ENCODE measurements at regions not wholly inside any gene's neighbourhood (a gene's known extent, or its start where the extent isn't known, plus 50 kb on each side); places are given as distances from the start of the nearest gene placed in this dataset.

DNA sequence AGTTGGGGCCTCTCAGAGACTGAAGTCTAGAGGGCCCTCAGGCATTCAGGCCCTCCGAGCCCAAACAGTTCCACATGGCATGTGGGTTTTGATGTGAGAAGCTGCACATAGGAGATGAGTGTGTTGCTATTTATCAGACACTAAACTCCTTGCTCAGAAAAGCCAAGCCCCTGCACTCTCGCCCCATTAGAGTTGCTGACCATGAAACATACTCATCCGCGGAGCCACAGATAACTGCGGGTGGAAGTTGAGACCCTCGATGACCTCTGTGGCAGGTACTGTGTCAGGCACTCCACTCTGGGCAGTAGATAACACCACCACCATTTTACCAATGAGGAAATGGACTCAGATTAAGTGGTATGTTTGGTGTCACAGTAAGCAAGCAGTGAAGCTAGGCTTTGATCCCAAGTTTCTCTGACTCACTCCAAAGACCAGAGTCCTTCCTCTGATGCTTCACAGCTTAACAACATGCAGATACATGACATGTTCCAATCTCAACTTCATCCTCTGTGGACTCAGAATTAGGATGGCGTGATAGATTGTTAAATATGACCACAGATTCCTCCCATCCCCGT, 202.1 kb downstream of the ADAMTS15 start:
- H3K36me3 ChIP-seq, result no peaks in the 10 kb centered on the region
- peak overlapping the region; percentile 80 to 90 for H3K27ac ChIP-seq
- no peak for DNase-seq
- intact Hi-C loops (cut with DNase I; ENCODE audit: low total_unique reads), result loop anchor here (5.0 kb wide), 1 partner anchor 38 kb away; no protein-coding TSS in a partner anchor
- TF ChIP-seq, protein P1, sequence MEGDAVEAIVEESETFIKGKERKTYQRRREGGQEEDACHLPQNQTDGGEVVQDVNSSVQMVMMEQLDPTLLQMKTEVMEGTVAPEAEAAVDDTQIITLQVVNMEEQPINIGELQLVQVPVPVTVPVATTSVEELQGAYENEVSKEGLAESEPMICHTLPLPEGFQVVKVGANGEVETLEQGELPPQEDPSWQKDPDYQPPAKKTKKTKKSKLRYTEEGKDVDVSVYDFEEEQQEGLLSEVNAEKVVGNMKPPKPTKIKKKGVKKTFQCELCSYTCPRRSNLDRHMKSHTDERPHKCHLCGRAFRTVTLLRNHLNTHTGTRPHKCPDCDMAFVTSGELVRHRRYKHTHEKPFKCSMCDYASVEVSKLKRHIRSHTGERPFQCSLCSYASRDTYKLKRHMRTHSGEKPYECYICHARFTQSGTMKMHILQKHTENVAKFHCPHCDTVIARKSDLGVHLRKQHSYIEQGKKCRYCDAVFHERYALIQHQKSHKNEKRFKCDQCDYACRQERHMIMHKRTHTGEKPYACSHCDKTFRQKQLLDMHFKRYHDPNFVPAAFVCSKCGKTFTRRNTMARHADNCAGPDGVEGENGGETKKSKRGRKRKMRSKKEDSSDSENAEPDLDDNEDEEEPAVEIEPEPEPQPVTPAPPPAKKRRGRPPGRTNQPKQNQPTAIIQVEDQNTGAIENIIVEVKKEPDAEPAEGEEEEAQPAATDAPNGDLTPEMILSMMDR (IDR thresholded peaks at IDR 0.05), result no peak
- no peaks in the 10 kb centered on the region for H3K27me3 ChIP-seq
- no peak overlapping the region for H3K4me3 ChIP-seq
- H3K4me1 ChIP-seq, result peaks cover 7 to 90% (median 74%) of the 10 kb centered on the region in 4 donors
- no peaks in the 10 kb centered on the region for H3K9me3 ChIP-seq

DNA sequence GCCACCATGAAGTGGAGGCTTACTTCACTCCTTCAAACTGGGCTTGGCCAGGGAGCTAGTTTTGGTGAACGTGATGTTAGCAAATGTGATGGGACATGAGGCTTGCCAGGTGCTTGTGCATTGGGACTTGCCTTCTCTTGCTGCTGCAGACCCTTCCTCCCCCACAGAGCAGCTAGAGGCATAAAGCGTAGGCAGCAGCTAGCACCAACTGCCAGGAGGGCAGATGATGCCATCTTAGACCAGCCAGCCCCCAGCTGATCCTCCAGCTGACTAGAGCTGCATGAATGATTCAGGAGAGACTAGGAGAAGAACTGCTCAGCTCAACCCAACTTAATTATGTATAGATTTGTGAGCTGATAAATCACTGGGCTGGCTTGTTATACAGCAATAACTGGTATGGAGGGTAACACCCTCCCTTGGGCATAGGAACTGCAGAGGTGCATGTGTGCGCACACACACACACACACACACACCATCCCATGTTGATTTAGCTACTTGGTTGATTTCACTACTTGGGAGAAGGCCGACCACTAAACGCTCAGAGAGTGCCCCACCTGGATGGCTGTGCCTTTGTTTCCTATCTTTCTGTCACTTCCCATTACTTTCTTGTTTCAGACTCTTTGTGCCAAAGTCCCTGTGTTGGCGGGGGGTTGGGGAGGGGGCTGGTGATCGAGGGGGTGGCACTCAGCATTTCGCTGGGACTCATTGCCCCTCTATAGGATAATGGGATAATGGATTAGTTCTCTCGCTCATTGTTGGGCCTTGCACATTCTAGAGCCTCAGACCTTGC, 202.8 kb downstream of the ADAMTS15 start:
- peak overlapping the region; percentile 80 to 90 for H3K27ac ChIP-seq
- no peaks in the 10 kb centered on the region for H3K27me3 ChIP-seq
- TF ChIP-seq, protein P1 (IDR thresholded peaks at IDR 0.05), result no peak
- H3K4me1 ChIP-seq, result peaks cover 7 to 90% (median 69%) of the 10 kb centered on the region in 4 donors
- DNase-seq, result no peak
- H3K36me3 ChIP-seq, result no peaks in the 10 kb centered on the region
- intact Hi-C loops (cut with DNase I; ENCODE audit: low total_unique reads), result loop anchor here (5.0 kb wide), 1 partner anchor 39 kb away; no protein-coding TSS in a partner anchor
- no peaks in the 10 kb centered on the region for H3K9me3 ChIP-seq
- no peak overlapping the region for H3K4me3 ChIP-seq

GRCh38 chr11:130652671-130653335, 204.4 kb downstream of the ADAMTS15 start:
- no peak overlapping the region for H3K4me3 ChIP-seq
- H3K36me3 ChIP-seq, result no peaks in the 10 kb centered on the region
- H3K4me1 ChIP-seq, result peaks cover 7 to 75% (median 61%) of the 10 kb centered on the region in 4 donors
- peak overlapping the region; percentile 80 to 90 for H3K27ac ChIP-seq
- H3K27me3 ChIP-seq, result no peaks in the 10 kb centered on the region
- DNase-seq, result peak; percentile 90 to 95
- TF ChIP-seq, protein P1 (IDR thresholded peaks at IDR 0.05), result no peak
- intact Hi-C loops (cut with DNase I; ENCODE audit: low total_unique reads), result loop anchor here (5.0 kb wide), 1 partner anchor 41 kb away; no protein-coding TSS in a partner anchor
- no peaks in the 10 kb centered on the region for H3K9me3 ChIP-seq

DNA sequence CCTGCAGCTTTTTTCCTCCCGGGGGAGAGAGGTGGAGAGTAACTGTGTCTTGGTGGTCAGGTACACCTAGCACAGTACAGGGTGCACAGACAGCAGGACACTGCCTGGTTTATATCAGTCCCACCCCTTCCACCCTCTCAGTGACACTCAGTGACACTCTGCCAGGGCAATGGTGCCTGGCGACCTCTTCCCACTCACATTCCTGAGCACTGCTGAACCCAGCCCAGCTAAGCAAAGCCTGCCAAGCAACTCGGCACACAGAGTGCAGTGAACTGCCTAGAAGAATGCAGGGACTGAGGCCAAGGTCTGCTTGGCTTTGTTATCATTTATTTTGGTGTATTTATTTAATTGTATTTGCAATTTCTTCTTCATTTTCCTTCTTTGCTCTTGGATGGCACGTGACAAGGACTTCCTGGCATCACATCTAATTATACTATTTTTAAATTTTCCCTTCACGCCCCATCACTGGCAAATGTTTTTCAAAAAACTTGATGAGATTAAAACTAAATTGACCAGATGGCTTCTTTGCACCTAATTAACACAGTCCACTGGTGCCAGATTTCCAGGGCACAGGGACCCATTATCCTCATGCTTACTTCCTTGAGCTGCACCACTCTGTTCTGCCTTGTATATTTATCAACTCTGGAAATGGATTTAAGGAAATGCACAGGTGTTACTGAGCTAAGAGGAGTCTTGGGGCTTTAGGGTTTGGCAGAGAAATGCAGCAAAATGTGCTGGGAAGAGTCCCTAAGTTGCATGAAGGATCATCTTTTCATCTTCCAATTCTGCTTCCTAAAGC, 205.6 kb downstream of the ADAMTS15 start:
- TF ChIP-seq, protein P1 (IDR thresholded peaks at IDR 0.05), result no peak
- peak; percentile 83 to 93 for DNase-seq
- H3K27ac ChIP-seq, result peak overlapping the region; percentile 80 to 90
- H3K9me3 ChIP-seq, result no peaks in the 10 kb centered on the region
- H3K4me1 ChIP-seq, result peaks cover 7 to 63% (median 49%) of the 10 kb centered on the region in 4 donors
- H3K4me3 ChIP-seq, result no peak overlapping the region
- intact Hi-C loops (cut with DNase I; ENCODE audit: low total_unique reads), result loop anchor here (5.0 kb wide), 1 partner anchor 42 kb away; no protein-coding TSS in a partner anchor
- no peaks in the 10 kb centered on the region for H3K27me3 ChIP-seq
- H3K36me3 ChIP-seq, result no peaks in the 10 kb centered on the region

- Histone ChIP-seq H3K4me1 (peaks cover 7 to 50% (median 37%) of the 10 kb centered on the region in 4 donors), H3K4me3 (no peak overlapping the region), H3K27ac (peak overlapping the region; percentile 80 to 90), H3K36me3 (no peaks in the 10 kb centered on the region), H3K9me3 (no peaks in the 10 kb centered on the region), H3K27me3 (no peaks in the 10 kb centered on the region)
- DNase-seq, result no peak
- TF ChIP-seq, protein P1 (IDR thresholded peaks at IDR 0.05), result no peak
- intact Hi-C loops (cut with DNase I; ENCODE audit: low total_unique reads), result no loop called here
Measured at GRCh38 chr11:130655300-130655699, 206.9 kb downstream of the ADAMTS15 start.
